ENCODE measurements at regions not wholly inside any gene's neighbourhood (a gene's known extent, or its start where the extent isn't known, plus 50 kb on each side); places are given as distances from the start of the nearest gene placed in this dataset.

DNA sequence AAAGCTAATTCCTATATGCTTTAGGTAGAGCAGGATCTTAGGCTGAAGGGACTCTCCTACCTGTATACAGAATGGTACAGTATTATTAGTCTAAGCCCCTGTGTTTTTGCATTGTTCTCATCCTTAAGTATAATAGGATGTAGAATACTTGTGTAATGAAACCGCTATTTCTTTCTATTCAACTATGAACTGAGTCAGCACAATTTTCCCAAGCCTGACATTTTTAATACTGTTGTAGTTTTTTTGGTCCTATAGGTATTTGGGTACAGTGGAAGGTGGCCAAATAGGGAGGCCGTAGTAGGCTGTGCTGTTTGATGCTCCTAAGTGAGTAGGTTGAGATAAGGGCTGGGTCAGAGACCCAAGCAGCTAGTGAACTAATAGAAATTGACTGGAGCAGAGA, 205.1 kb downstream of the MACC1 start:
- Histone ChIP-seq H3K27me3 (ENCODE audit: control insufficient read depth, insufficient read depth, low read length) (no peaks in the 10 kb centered on the region), H3K4me3 (ENCODE audit: low read depth, low read length) (no peak overlapping the region), H3K9me3 (ENCODE audit: control insufficient read depth, insufficient read depth, low read length) (no peaks in the 10 kb centered on the region), H3K27ac (ENCODE audit: low read depth, low read length) (no peak overlapping the region)
- TF ChIP-seq, protein P1, sequence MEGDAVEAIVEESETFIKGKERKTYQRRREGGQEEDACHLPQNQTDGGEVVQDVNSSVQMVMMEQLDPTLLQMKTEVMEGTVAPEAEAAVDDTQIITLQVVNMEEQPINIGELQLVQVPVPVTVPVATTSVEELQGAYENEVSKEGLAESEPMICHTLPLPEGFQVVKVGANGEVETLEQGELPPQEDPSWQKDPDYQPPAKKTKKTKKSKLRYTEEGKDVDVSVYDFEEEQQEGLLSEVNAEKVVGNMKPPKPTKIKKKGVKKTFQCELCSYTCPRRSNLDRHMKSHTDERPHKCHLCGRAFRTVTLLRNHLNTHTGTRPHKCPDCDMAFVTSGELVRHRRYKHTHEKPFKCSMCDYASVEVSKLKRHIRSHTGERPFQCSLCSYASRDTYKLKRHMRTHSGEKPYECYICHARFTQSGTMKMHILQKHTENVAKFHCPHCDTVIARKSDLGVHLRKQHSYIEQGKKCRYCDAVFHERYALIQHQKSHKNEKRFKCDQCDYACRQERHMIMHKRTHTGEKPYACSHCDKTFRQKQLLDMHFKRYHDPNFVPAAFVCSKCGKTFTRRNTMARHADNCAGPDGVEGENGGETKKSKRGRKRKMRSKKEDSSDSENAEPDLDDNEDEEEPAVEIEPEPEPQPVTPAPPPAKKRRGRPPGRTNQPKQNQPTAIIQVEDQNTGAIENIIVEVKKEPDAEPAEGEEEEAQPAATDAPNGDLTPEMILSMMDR (IDR thresholded peaks at IDR 0.05; ENCODE audit: low read depth, low read length): no peak
- POLR2A ChIA-PET: no interaction called here
- CTCF ChIA-PET: no interaction called here
- no peak for DNase-seq (ENCODE audit: low read depth, low spot score)

- Histone ChIP-seq H3K27me3 (ENCODE audit: control insufficient read depth, insufficient read depth, low read length) (no peaks in the 10 kb centered on the region), H3K4me3 (ENCODE audit: low read depth, low read length) (no peak overlapping the region), H3K27ac (ENCODE audit: low read depth, low read length) (no peak overlapping the region), H3K9me3 (ENCODE audit: control insufficient read depth, insufficient read depth, low read length) (no peaks in the 10 kb centered on the region)
- POLR2A ChIA-PET: no interaction called here
- DNase-seq (ENCODE audit: low read depth, low spot score): no peak
- TF ChIP-seq, protein P1 (IDR thresholded peaks at IDR 0.05; ENCODE audit: low read depth, low read length): no peak
- CTCF ChIA-PET: no interaction called here
These were observed 206.3 kb downstream of the MACC1 start for GRCh38 chr7:20010877-20011276.

- ChIA-PET CTCF (interaction anchor here (1.0 kb wide), 1 partner anchor 304 kb away, joined by 3 read pairs; no protein-coding TSS in a partner anchor), POLR2A (no interaction called here)
- no peaks in the 10 kb centered on the region for H3K27me3 ChIP-seq (ENCODE audit: control insufficient read depth, insufficient read depth, low read length)
- no peak overlapping the region for H3K4me3 ChIP-seq (ENCODE audit: low read depth, low read length)
- H3K9me3 ChIP-seq (ENCODE audit: control insufficient read depth, insufficient read depth, low read length): no peaks in the 10 kb centered on the region
- H3K27ac ChIP-seq (ENCODE audit: low read depth, low read length): no peak overlapping the region
- TF ChIP-seq, protein P1 (IDR thresholded peaks at IDR 0.05; ENCODE audit: low read depth, low read length): no peak
- no peak for DNase-seq (ENCODE audit: low read depth, low spot score)
These were observed 209.7 kb downstream of the MACC1 start for GRCh38 chr7:20007510-20007909.

DNA sequence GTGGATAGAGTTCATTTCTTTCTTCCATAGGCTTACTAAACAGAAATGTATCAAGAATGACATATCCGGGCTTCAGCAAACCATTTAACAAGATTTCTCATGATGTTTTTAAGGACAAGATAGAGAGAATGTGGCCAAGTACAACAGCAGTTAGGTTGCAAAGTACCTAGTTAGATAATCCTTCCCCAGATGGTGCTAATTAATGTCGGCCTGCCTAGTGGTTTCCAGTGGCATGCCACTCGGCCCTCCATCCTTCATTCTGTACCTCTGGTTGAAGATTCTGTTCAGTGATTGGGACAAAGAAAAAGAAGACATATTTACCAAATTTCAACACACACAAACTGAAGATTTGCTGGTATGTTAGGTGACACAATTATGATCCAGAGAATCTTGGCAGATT, 212.1 kb downstream of the MACC1 start:
- DNase-seq (ENCODE audit: low read depth, low spot score): no peak
- CTCF ChIA-PET: no interaction called here

DNA sequence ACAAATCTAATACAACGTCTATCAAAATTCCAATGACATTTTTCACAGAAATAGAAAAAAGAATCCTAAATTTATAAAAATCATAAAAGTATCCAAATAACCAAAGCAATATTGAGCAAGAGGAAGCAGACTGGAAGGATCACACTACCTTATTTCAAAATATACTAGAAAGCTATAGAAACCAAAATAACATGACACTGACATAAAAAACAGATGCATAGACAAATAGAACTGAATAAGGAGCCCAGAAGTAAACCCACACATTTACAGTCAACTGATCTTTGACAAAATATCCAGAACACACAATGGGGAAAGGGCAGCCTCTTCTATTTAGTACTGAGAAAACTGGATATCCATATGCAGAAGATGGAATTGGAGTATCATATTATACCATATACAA, 217.5 kb downstream of the MACC1 start:
- Histone ChIP-seq H3K9me3 (ENCODE audit: control insufficient read depth, insufficient read depth, low read length) (no peaks in the 10 kb centered on the region), H3K27ac (ENCODE audit: low read depth, low read length) (no peak overlapping the region), H3K4me3 (ENCODE audit: low read depth, low read length) (no peak overlapping the region), H3K27me3 (ENCODE audit: control insufficient read depth, insufficient read depth, low read length) (no peaks in the 10 kb centered on the region)
- ChIA-PET CTCF (no interaction called here), POLR2A (no interaction called here)
- DNase-seq (ENCODE audit: low read depth, low spot score): no peak
- TF ChIP-seq, protein P1 (IDR thresholded peaks at IDR 0.05; ENCODE audit: low read depth, low read length): no peak

More for the DNA sequence above, 212.1 kb downstream of the MACC1 start:
- Histone ChIP-seq H3K9me3 (ENCODE audit: control insufficient read depth, insufficient read depth, low read length) (no peaks in the 10 kb centered on the region), H3K27me3 (ENCODE audit: control insufficient read depth, insufficient read depth, low read length) (no peaks in the 10 kb centered on the region), H3K27ac (ENCODE audit: low read depth, low read length) (no peak overlapping the region), H3K4me3 (ENCODE audit: low read depth, low read length) (no peak overlapping the region)
- POLR2A ChIA-PET: no interaction called here
- TF ChIP-seq, protein P1 (IDR thresholded peaks at IDR 0.05; ENCODE audit: low read depth, low read length): no peak

Measured in AG04450 (cell line).